HCT116 (cell line): ENCODE measurements at regions not wholly inside any gene's neighbourhood (a gene's known extent, or its start where the extent isn't known, plus 50 kb on each side); places are given as distances from the start of the nearest gene placed in this dataset.

Experiments
- ATAC-seq: fragments of 200-7000 bp; cut with Tn5 transposase; 2 replicates; pipeline ENCODE4 v1.9.1; 2020; ENCODE audit warnings: mild to moderate bottlenecking, moderate library complexity
- BruUV-seq: library from RNA; stranded (reverse); fragments of 400-500 nt; replicated peaks from 2 replicates; lab custom pipeline; 2021; lab: Mats Ljungman, UMichigan
- CTCF ChIA-PET: fragments of 300-600 bp; sonication (Branson Sonifier 250); formaldehyde crosslinking; loops from one replicate; lab custom pipeline; 2021; ENCODE audit warnings: antibody characterized with exemption; lab: Charles Lee
- POLR2A ChIA-PET: fragments of 300-600, 350-600 bp; sonication (Branson Sonifier 250); formaldehyde crosslinking; loops from one replicate; lab custom pipeline; 2021; ENCODE audit warnings: antibody characterized with exemption; lab: Charles Lee
- RAD21 ChIA-PET, 2 experiments: fragments of 300-600 bp; sonication (Branson Sonifier 250); formaldehyde crosslinking; loops; one replicate each; lab custom pipeline; 2023; ENCODE audit warnings: low total read pairs in 2 of 2; ENCODE audit not compliant: uncharacterized antibody in 2 of 2, unreplicated experiment in 2 of 2, low non-redundant PET in 1 of 2; lab: Charles Lee
- DNase-seq: peaks from one replicate; pipeline ENCODE4 v3.0.0-alpha.2; 2010; ENCODE audit warnings: low read depth, low spot score
- H2AFZ ChIP-seq: fragments of 200-600 bp; shearing (Covaris generic), sonication (generic); 2 replicates; pipeline ENCODE4 v1.6.1; 2017; ENCODE audit warnings: low read depth, mixed run types, mixed read lengths, antibody characterized with exemption, low read length; ENCODE audit not compliant: poor library complexity, severe bottlenecking
- H3K27ac ChIP-seq: 2 replicates; pipeline ENCODE4 v1.5.1; 2012; ENCODE audit warnings: low read depth, low read length
- H3K27me3 ChIP-seq: fragments of 200-600 bp; sonication (generic); 2 replicates; pipeline ENCODE4 v1.6.1; 2016; ENCODE audit warnings: mixed run types, low read length, mixed read lengths; ENCODE audit not compliant: insufficient read depth
- H3K36me3 ChIP-seq, 2 experiments: fragments of 200-500 bp in 1 of 2; fragments of 200-600 bp in 1 of 2; sonication (Bioruptor generic) in 1 of 2; sonication (generic) in 1 of 2; 2 replicates each; pipeline versions ENCODE4 v1.5.1 to v1.6.1; 2014 to 2016; ENCODE audit warnings: low read length in 2 of 2, inconsistent platforms in 1 of 2, mixed read lengths in 1 of 2, mixed run types in 1 of 2; ENCODE audit not compliant: insufficient read depth in 2 of 2, control insufficient read depth in 1 of 2
- H3K4me1 ChIP-seq, 2 experiments: fragments of 200-600 bp in 1 of 2; sonication (generic) in 1 of 2; 2 replicates each; pipeline versions ENCODE4 v1.5.1 to v1.6.1; 2012 to 2017; ENCODE audit warnings: low read length in 2 of 2, inconsistent platforms in 1 of 2, mild to moderate bottlenecking in 1 of 2, mixed read lengths in 1 of 2, mixed run types in 1 of 2, moderate library complexity in 1 of 2; ENCODE audit not compliant: insufficient read depth in 2 of 2, control insufficient read depth in 1 of 2
- H3K4me2 ChIP-seq: fragments of 200-600 bp; sonication (generic); 2 replicates; pipeline ENCODE4 v1.6.1; 2017; ENCODE audit warnings: mixed run types, low read length, mixed read lengths
- H3K4me3 ChIP-seq, 2 experiments: fragments of 200-600 bp in 1 of 2; sonication (generic) in 1 of 2; replicated peaks in 1 of 2; 2 replicates each; pipeline ENCODE4 v1.5.1; 2011 to 2016; ENCODE audit warnings: low read length in 2 of 2, control low read depth in 1 of 2, low read depth in 1 of 2, mild to moderate bottlenecking in 1 of 2, mixed read lengths in 1 of 2, mixed run types in 1 of 2
- H3K79me2 ChIP-seq: fragments of 200-600 bp; sonication (generic); 2 replicates; pipeline ENCODE4 v1.6.1; 2017; ENCODE audit warnings: mild to moderate bottlenecking, mixed run types, low read length, moderate library complexity, mixed read lengths; ENCODE audit not compliant: insufficient read depth
- H3K9ac ChIP-seq: fragments of 200-600 bp; sonication (generic); 2 replicates; pipeline ENCODE4 v1.6.1; 2016; ENCODE audit warnings: low read length, mixed read lengths
- H3K9me2 ChIP-seq: fragments of 200-600 bp; sonication (generic), shearing (Covaris generic); 2 replicates; pipeline ENCODE4 v1.6.1; 2017; ENCODE audit warnings: mixed run types, mild to moderate bottlenecking, moderate library complexity; ENCODE audit not compliant: insufficient read depth
- H3K9me3 ChIP-seq, 2 experiments: fragments of 200-500 bp in 1 of 2; fragments of 200-600 bp in 1 of 2; sonication (Bioruptor generic) in 1 of 2; sonication (generic) in 1 of 2; 2 replicates each; pipeline ENCODE4 v1.6.1; 2014 to 2017; ENCODE audit warnings: low read length in 2 of 2, mixed read lengths in 2 of 2, inconsistent platforms in 1 of 2, low read depth in 1 of 2, mild to moderate bottlenecking in 1 of 2, mixed run types in 1 of 2, moderate library complexity in 1 of 2; ENCODE audit not compliant: control insufficient read depth in 1 of 2, insufficient read depth in 1 of 2
- H4K20me1 ChIP-seq: fragments of 200-600 bp; sonication (generic), shearing (Covaris generic); 2 replicates; pipeline ENCODE4 v1.6.1; 2017; ENCODE audit warnings: mixed run types, mild to moderate bottlenecking, moderate library complexity; ENCODE audit not compliant: insufficient read depth
- ELF1 ChIP-seq: IDR thresholded peaks from 2 replicates; pipeline ENCODE4 v1.6.1; 2012; ENCODE audit warnings: low read depth, borderline replicate concordance
- EZH2phosphoT487 ChIP-seq: fragments of 200-600 bp; IDR thresholded peaks from 2 replicates; pipeline ENCODE4 v1.6.1; 2018; ENCODE audit warnings: antibody characterized with exemption, borderline replicate concordance
- FOSL1 ChIP-seq: IDR thresholded peaks from 2 replicates; pipeline ENCODE4 v1.6.1; 2012; ENCODE audit warnings: low read depth
- JUND ChIP-seq: IDR thresholded peaks from 2 replicates; pipeline ENCODE4 v1.6.1; 2012
- POLR2A ChIP-seq: IDR thresholded peaks from 2 replicates; pipeline ENCODE4 v1.7.0; 2011; ENCODE audit warnings: borderline replicate concordance; ENCODE audit not compliant: insufficient read depth, insufficient read length; ENCODE audit errors: extremely low read depth
- POLR2AphosphoS5 ChIP-seq: IDR thresholded peaks from 2 replicates; pipeline ENCODE4 v1.6.1; 2011; ENCODE audit warnings: mild to moderate bottlenecking, low read depth, low read length, moderate library complexity
- RAD21 ChIP-seq: IDR thresholded peaks from 2 replicates; pipeline ENCODE4 v1.6.1; 2012; ENCODE audit warnings: low read depth, mild to moderate bottlenecking
- SIN3A ChIP-seq: IDR thresholded peaks from 2 replicates; pipeline ENCODE4 v1.6.1; 2012; ENCODE audit warnings: low read depth
- SP1 ChIP-seq: IDR thresholded peaks from 2 replicates; pipeline ENCODE4 v1.6.1; 2012; ENCODE audit warnings: low read depth
- intact Hi-C: fragments of 100-400 bp; cut with micrococcal nuclease; formaldehyde crosslinking; loops from 2 replicates; pipeline ENCODE4 v1.10.0; 2022
- TF ChIP-seq, protein P1 (sequence below): IDR thresholded peaks from 2 replicates; pipeline ENCODE4 v1.6.1; 2012
- TF ChIP-seq, protein P2 (sequence below): IDR thresholded peaks from 2 replicates; pipeline ENCODE4 v1.6.1; 2011; ENCODE audit warnings: mild to moderate bottlenecking, low read length, moderate library complexity; ENCODE audit not compliant: insufficient replicate concordance; ENCODE audit errors: extremely low read depth
- TF ChIP-seq, protein P3 (sequence below): IDR thresholded peaks from 2 replicates; pipeline ENCODE4 v1.6.1; 2012; ENCODE audit warnings: low read depth
- TF ChIP-seq, protein P4 (sequence below), 3 experiments: fragments of 200-600 bp in 1 of 3; sonication (generic) in 1 of 3; IDR thresholded peaks in 2 of 3; conservative IDR thresholded peaks in 1 of 3; 2 replicates each; pipeline ENCODE4 v1.5.1; 2012 to 2017; ENCODE audit warnings: low read depth in 2 of 3, low read length in 2 of 3, antibody characterized with exemption in 1 of 3, borderline replicate concordance in 1 of 3, control low read depth in 1 of 3, mild to moderate bottlenecking in 1 of 3, mixed read lengths in 1 of 3, mixed run types in 1 of 3, moderate library complexity in 1 of 3; ENCODE audit not compliant: insufficient read depth in 1 of 3

DNA sequence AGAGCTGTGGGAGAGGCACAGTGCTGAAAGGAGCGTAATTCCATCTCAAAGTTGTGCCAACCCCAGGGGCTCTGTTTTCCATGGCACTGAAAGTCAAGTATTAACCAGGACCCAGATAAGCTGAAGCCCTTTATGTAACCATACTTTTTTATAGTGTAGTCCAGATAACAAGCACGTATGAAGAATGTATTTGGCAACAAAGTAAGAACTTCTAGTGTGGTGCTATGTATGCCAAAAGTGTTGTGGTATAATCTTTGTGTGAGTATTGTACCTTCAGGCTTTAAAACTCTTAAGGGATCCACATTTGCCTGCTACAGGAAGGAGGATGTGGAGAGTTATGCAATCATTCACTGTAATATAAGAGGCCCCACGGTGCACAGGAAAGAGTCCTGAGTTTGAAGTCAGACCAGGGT is 129.4 kb downstream of the IBTK start:
- Histone ChIP-seq H3K4me3 (no peak overlapping the region), H3K4me2 (no peak overlapping the region), H3K27me3 (no peaks in the 10 kb centered on the region), H3K27ac (no peak overlapping the region), H2AFZ (no peak overlapping the region), H3K9me2 (no peaks in the 10 kb centered on the region), H3K79me2 (no peaks in the 10 kb centered on the region), H3K36me3 (no peaks in the 10 kb centered on the region), H3K9me3 (no peaks in the 10 kb centered on the region), H3K9ac (no peak overlapping the region), H3K4me1 (no peaks in the 10 kb centered on the region), H4K20me1 (no peaks in the 10 kb centered on the region)
- ATAC-seq (no peak), DNase-seq (no peak)
- CTCF ChIA-PET, result no interaction called here
- TF ChIP-seq, protein P1, sequence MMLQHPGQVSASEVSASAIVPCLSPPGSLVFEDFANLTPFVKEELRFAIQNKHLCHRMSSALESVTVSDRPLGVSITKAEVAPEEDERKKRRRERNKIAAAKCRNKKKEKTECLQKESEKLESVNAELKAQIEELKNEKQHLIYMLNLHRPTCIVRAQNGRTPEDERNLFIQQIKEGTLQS, result no peak
- POLR2A ChIA-PET, result no interaction called here
- RAD21 ChIA-PET, result no interaction called here
- BruUV-seq, result no TSS peak
- intact Hi-C loops, result no loop called here

DNA sequence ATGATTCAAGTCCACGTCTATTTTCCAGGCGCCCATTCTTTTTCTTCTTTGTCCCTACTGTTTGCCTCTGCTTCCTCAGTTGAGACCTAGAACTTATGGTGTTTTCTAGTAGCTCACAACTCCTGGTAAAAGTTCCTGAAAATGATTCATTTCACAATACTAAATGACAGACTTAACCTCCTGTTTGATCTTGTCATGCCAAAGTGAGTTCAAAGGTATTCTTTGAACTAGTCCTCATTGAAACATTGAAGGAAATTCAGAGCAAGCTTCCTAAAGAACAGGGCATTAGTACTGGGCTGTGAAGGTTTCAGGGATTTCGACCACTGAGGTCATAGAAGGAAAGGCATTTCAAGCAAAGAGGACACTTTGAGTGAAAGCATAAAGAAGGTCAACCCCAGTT is 132.8 kb downstream of the IBTK start:
- no peaks in the 10 kb centered on the region for H3K4me1 ChIP-seq
- H3K9me2 ChIP-seq, result no peaks in the 10 kb centered on the region
- H3K27me3 ChIP-seq, result no peaks in the 10 kb centered on the region
- RAD21 ChIA-PET, result no interaction called here
- no peak overlapping the region for H2AFZ ChIP-seq
- POLR2A ChIA-PET, result no interaction called here
- no peak overlapping the region for H3K4me2 ChIP-seq
- CTCF ChIA-PET, result no interaction called here
- no TSS peak for BruUV-seq
- intact Hi-C loops, result no loop called here
- ATAC-seq, result no peak
- H3K9me3 ChIP-seq, result no peaks in the 10 kb centered on the region
- no peaks in the 10 kb centered on the region for H3K79me2 ChIP-seq
- H3K4me3 ChIP-seq, result no peak overlapping the region
- no peaks in the 10 kb centered on the region for H4K20me1 ChIP-seq
- DNase-seq, result no peak
- no peaks in the 10 kb centered on the region for H3K36me3 ChIP-seq
- no peak overlapping the region for H3K9ac ChIP-seq
- H3K27ac ChIP-seq, result no peak overlapping the region
- TF ChIP-seq ELF1, result no peak
- TF ChIP-seq, protein P2, sequence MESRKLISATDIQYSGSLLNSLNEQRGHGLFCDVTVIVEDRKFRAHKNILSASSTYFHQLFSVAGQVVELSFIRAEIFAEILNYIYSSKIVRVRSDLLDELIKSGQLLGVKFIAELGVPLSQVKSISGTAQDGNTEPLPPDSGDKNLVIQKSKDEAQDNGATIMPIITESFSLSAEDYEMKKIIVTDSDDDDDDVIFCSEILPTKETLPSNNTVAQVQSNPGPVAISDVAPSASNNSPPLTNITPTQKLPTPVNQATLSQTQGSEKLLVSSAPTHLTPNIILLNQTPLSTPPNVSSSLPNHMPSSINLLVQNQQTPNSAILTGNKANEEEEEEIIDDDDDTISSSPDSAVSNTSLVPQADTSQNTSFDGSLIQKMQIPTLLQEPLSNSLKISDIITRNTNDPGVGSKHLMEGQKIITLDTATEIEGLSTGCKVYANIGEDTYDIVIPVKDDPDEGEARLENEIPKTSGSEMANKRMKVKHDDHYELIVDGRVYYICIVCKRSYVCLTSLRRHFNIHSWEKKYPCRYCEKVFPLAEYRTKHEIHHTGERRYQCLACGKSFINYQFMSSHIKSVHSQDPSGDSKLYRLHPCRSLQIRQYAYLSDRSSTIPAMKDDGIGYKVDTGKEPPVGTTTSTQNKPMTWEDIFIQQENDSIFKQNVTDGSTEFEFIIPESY, result no peak
- no peak for TF ChIP-seq SP1
- TF ChIP-seq JUND, result no peak
- TF ChIP-seq POLR2AphosphoS5, result no peak
- no peak for TF ChIP-seq EZH2phosphoT487
- TF ChIP-seq RAD21, result no peak
- TF ChIP-seq, protein P3, sequence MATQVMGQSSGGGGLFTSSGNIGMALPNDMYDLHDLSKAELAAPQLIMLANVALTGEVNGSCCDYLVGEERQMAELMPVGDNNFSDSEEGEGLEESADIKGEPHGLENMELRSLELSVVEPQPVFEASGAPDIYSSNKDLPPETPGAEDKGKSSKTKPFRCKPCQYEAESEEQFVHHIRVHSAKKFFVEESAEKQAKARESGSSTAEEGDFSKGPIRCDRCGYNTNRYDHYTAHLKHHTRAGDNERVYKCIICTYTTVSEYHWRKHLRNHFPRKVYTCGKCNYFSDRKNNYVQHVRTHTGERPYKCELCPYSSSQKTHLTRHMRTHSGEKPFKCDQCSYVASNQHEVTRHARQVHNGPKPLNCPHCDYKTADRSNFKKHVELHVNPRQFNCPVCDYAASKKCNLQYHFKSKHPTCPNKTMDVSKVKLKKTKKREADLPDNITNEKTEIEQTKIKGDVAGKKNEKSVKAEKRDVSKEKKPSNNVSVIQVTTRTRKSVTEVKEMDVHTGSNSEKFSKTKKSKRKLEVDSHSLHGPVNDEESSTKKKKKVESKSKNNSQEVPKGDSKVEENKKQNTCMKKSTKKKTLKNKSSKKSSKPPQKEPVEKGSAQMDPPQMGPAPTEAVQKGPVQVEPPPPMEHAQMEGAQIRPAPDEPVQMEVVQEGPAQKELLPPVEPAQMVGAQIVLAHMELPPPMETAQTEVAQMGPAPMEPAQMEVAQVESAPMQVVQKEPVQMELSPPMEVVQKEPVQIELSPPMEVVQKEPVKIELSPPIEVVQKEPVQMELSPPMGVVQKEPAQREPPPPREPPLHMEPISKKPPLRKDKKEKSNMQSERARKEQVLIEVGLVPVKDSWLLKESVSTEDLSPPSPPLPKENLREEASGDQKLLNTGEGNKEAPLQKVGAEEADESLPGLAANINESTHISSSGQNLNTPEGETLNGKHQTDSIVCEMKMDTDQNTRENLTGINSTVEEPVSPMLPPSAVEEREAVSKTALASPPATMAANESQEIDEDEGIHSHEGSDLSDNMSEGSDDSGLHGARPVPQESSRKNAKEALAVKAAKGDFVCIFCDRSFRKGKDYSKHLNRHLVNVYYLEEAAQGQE, result no peak
- no peak for TF ChIP-seq FOSL1
- TF ChIP-seq, protein P4, sequence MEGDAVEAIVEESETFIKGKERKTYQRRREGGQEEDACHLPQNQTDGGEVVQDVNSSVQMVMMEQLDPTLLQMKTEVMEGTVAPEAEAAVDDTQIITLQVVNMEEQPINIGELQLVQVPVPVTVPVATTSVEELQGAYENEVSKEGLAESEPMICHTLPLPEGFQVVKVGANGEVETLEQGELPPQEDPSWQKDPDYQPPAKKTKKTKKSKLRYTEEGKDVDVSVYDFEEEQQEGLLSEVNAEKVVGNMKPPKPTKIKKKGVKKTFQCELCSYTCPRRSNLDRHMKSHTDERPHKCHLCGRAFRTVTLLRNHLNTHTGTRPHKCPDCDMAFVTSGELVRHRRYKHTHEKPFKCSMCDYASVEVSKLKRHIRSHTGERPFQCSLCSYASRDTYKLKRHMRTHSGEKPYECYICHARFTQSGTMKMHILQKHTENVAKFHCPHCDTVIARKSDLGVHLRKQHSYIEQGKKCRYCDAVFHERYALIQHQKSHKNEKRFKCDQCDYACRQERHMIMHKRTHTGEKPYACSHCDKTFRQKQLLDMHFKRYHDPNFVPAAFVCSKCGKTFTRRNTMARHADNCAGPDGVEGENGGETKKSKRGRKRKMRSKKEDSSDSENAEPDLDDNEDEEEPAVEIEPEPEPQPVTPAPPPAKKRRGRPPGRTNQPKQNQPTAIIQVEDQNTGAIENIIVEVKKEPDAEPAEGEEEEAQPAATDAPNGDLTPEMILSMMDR (IDR thresholded peaks at IDR 0.05 in 2 of 3, conservative IDR thresholded peaks at IDR 0.05 in 1 of 3; ENCODE audit: borderline replicate concordance in 1 of 3, insufficient read depth in 1 of 3, low read depth in 2 of 3, low read length in 2 of 3), result no peak
- TF ChIP-seq, protein P1, result no peak
- TF ChIP-seq SIN3A, result no peak
- no peak for TF ChIP-seq POLR2A
